ENCODE measurements at regions not wholly inside any gene's neighbourhood (a gene's known extent, or its start where the extent isn't known, plus 50 kb on each side); places are given as distances from the start of the nearest gene placed in this dataset.

- no peak overlapping the region for H3K27ac ChIP-seq
- no peaks in the 10 kb centered on the region for H3K4me1 ChIP-seq
- ATAC-seq = no peak
- no peak for DNase-seq
- H3K9me3 ChIP-seq = no peaks in the 10 kb centered on the region
- no peak overlapping the region for H3K4me3 ChIP-seq
- no peaks in the 10 kb centered on the region for H3K27me3 ChIP-seq
- no CpG with 5 or more reads among the region's 2 CpGs for WGBS (ENCODE audit: insufficient coverage, low coverage, low lambda C conversion rate, missing lambda C conversion rate)
- H3K36me3 ChIP-seq = no peaks in the 10 kb centered on the region
- no peak for TF ChIP-seq POLR2A (IDR thresholded peaks at IDR 0.05)
- no peak for TF ChIP-seq CTCF (IDR thresholded peaks at IDR 0.05)
- intact Hi-C loops (cut with DNase I) = no loop called here
These were observed 207.7 kb downstream of the OSR1 start for GRCh38 chr2:19150726-19151125.

GRCh38 chr2:19146867-19147266, 211.6 kb downstream of the OSR1 start:
- Histone ChIP-seq H3K27ac (no peak overlapping the region), H3K9me3 (no peaks in the 10 kb centered on the region), H3K36me3 (no peaks in the 10 kb centered on the region), H3K27me3 (no peaks in the 10 kb centered on the region), H3K4me1 (no peaks in the 10 kb centered on the region), H3K4me3 (no peak overlapping the region)
- intact Hi-C loops (cut with DNase I) = no loop called here
- no peak for DNase-seq
- ATAC-seq = no peak
- no peak for TF ChIP-seq CTCF (IDR thresholded peaks at IDR 0.05)
- TF ChIP-seq POLR2A (IDR thresholded peaks at IDR 0.05) = no peak
- 74% methylated on average over 1 of the region's 1 CpG for WGBS (ENCODE audit: insufficient coverage, low coverage, low lambda C conversion rate, missing lambda C conversion rate)

- Histone ChIP-seq H3K9me3 (no peaks in the 10 kb centered on the region), H3K4me3 (no peak overlapping the region), H3K27ac (no peak overlapping the region), H3K27me3 (no peaks in the 10 kb centered on the region), H3K4me1 (no peaks in the 10 kb centered on the region), H3K36me3 (no peaks in the 10 kb centered on the region)
- TF ChIP-seq POLR2A (IDR thresholded peaks at IDR 0.05) = no peak
- TF ChIP-seq CTCF (IDR thresholded peaks at IDR 0.05) = no peak
- DNase-seq (no peak), ATAC-seq (no peak)
- no CpG with 5 or more reads among the region's 5 CpGs for WGBS (ENCODE audit: insufficient coverage, low coverage, low lambda C conversion rate, missing lambda C conversion rate)
- intact Hi-C loops (cut with DNase I) = no loop called here
These were observed 217.0 kb downstream of the OSR1 start for GRCh38 chr2:19141234-19142004.

GRCh38 chr2:19140463-19141208, 217.8 kb downstream of the OSR1 start:
- TF ChIP-seq POLR2A (IDR thresholded peaks at IDR 0.05) (no peak), CTCF (IDR thresholded peaks at IDR 0.05) (no peak)
- Histone ChIP-seq H3K27me3 (no peaks in the 10 kb centered on the region), H3K36me3 (no peaks in the 10 kb centered on the region), H3K27ac (no peak overlapping the region), H3K9me3 (no peaks in the 10 kb centered on the region), H3K4me3 (no peak overlapping the region), H3K4me1 (no peaks in the 10 kb centered on the region)
- WGBS (ENCODE audit: insufficient coverage, low coverage, low lambda C conversion rate, missing lambda C conversion rate) = 51% methylated on average over 2 of the region's 3 CpGs
- DNase-seq (no peak), ATAC-seq (peak in 2 of 4 donors; percentile 9 to 87)
- intact Hi-C loops (cut with DNase I) = no loop called here
